Astrocyte (in vitro differentiated cells and primary cell): ENCODE measurements at regions not wholly inside any gene's neighbourhood (a gene's known extent, or its start where the extent isn't known, plus 50 kb on each side); places are given as distances from the start of the nearest gene placed in this dataset.

Experiments used
- DNase-seq: peaks from one replicate; pipeline ENCODE4 v3.0.0-alpha.2; 2010; ENCODE audit warnings: low read depth
- FAIRE-seq: peaks from 2 replicates; lab custom pipeline; 2011; peaks lifted over from hg19 to GRCh38; lab: Jason Lieb, UNC
- H2AFZ ChIP-seq: 2 replicates; pipeline ENCODE4 v1.6.0; 2012; ENCODE audit warnings: low read depth, low read length, inconsistent platforms
- H3K27ac ChIP-seq: 2 replicates; pipeline ENCODE4 v1.5.1; 2011; ENCODE audit warnings: low read depth, low read length, inconsistent platforms
- H3K27me3 ChIP-seq: 2 replicates; pipeline ENCODE4 v1.6.0; 2011; ENCODE audit warnings: low read length, inconsistent platforms; ENCODE audit not compliant: insufficient read depth
- H3K36me3 ChIP-seq: 2 replicates; pipeline ENCODE4 v1.5.1; 2011; ENCODE audit warnings: low read length, inconsistent platforms; ENCODE audit not compliant: insufficient read depth
- H3K4me1 ChIP-seq: 2 replicates; pipeline ENCODE4 v1.5.1; 2011; ENCODE audit warnings: low read length, inconsistent platforms; ENCODE audit not compliant: insufficient read depth
- H3K4me2 ChIP-seq: 2 replicates; pipeline ENCODE4 v1.6.0; 2012; ENCODE audit warnings: low read length, inconsistent platforms
- H3K4me3 ChIP-seq: 2 replicates; pipeline ENCODE4 v1.5.1; 2011; ENCODE audit warnings: low read depth, mild to moderate bottlenecking, low read length, inconsistent platforms; ENCODE audit not compliant: insufficient read depth
- H3K79me2 ChIP-seq: 2 replicates; pipeline ENCODE4 v1.6.0; 2012; ENCODE audit warnings: mild to moderate bottlenecking, low read length, inconsistent platforms; ENCODE audit not compliant: insufficient read depth
- H3K9ac ChIP-seq: 2 replicates; pipeline ENCODE4 v1.6.0; 2012; ENCODE audit warnings: mild to moderate bottlenecking, low read length, inconsistent platforms
- H3K9me3 ChIP-seq: 2 replicates; pipeline ENCODE4 v1.5.1; 2012; ENCODE audit warnings: low read depth, mild to moderate bottlenecking, low read length, inconsistent platforms; ENCODE audit not compliant: insufficient read depth
- H4K20me1 ChIP-seq: 2 replicates; pipeline ENCODE4 v1.6.0; 2012; ENCODE audit warnings: low read length, inconsistent platforms; ENCODE audit not compliant: insufficient read depth
- H3K27ac Mint-ChIP-seq: one replicate; pipeline ENCODE4 v1.8.0; 2021; ENCODE audit warnings: mild to moderate bottlenecking, mixed read lengths; ENCODE audit not compliant: unreplicated experiment
- H3K27me3 Mint-ChIP-seq: one replicate; pipeline ENCODE4 v1.8.0; 2021; ENCODE audit warnings: low read depth, mixed read lengths; ENCODE audit not compliant: unreplicated experiment
- H3K36me3 Mint-ChIP-seq: one replicate; pipeline ENCODE4 v1.8.0; 2021; ENCODE audit warnings: low read depth, mixed read lengths; ENCODE audit not compliant: unreplicated experiment
- H3K4me1 Mint-ChIP-seq: one replicate; pipeline ENCODE4 v1.8.0; 2021; ENCODE audit warnings: low read depth, mixed read lengths; ENCODE audit not compliant: unreplicated experiment
- H3K4me3 Mint-ChIP-seq: one replicate; pipeline ENCODE4 v1.8.0; 2021; ENCODE audit warnings: mild to moderate bottlenecking, moderate library complexity, mixed read lengths; ENCODE audit not compliant: unreplicated experiment
- H3K9me3 Mint-ChIP-seq: one replicate; pipeline ENCODE4 v1.8.0; 2021; ENCODE audit warnings: mild to moderate bottlenecking, mixed read lengths; ENCODE audit not compliant: unreplicated experiment
- EZH2 ChIP-seq: IDR thresholded peaks from 2 replicates; pipeline ENCODE4 v1.6.1; 2012; ENCODE audit warnings: mild to moderate bottlenecking, low read length, inconsistent platforms; ENCODE audit not compliant: insufficient read depth
- TF ChIP-seq, protein P1 (sequence below): IDR thresholded peaks from 2 replicates; pipeline ENCODE4 v1.5.1; 2011; ENCODE audit warnings: low read depth, mild to moderate bottlenecking, inconsistent platforms, low read length, moderate library complexity; ENCODE audit not compliant: insufficient read depth

DNA sequence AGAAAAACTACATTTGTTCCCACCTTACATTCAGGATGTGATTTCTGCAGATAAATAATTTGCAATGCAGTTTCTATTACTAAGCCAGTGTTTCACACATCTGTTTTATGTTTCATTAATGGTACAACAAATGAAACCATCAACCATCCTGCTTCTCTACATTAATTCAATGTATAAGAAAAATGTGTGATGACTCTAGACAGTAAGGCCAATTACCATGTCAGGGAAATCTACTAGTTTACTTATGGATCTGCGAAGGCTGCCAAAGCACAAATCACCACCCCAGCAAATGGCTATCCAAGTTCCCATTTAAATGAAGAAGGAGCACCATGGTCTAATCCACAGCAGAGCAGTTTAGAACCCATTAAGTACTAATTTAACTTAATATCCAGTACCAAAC, 50.1 kb upstream of the NCAM1 start:
- H4K20me1 ChIP-seq: no peaks in the 10 kb centered on the region
- no peak overlapping the region for H3K4me2 ChIP-seq
- no peaks in the 10 kb centered on the region for H3K9me3 Mint-ChIP-seq
- H3K36me3 ChIP-seq: no peaks in the 10 kb centered on the region
- peaks cover 7% of the 10 kb centered on the region for H3K27me3 ChIP-seq
- TF ChIP-seq EZH2: no peak
- TF ChIP-seq, protein P1, sequence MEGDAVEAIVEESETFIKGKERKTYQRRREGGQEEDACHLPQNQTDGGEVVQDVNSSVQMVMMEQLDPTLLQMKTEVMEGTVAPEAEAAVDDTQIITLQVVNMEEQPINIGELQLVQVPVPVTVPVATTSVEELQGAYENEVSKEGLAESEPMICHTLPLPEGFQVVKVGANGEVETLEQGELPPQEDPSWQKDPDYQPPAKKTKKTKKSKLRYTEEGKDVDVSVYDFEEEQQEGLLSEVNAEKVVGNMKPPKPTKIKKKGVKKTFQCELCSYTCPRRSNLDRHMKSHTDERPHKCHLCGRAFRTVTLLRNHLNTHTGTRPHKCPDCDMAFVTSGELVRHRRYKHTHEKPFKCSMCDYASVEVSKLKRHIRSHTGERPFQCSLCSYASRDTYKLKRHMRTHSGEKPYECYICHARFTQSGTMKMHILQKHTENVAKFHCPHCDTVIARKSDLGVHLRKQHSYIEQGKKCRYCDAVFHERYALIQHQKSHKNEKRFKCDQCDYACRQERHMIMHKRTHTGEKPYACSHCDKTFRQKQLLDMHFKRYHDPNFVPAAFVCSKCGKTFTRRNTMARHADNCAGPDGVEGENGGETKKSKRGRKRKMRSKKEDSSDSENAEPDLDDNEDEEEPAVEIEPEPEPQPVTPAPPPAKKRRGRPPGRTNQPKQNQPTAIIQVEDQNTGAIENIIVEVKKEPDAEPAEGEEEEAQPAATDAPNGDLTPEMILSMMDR: no peak
- no peaks in the 10 kb centered on the region for H3K36me3 Mint-ChIP-seq
- DNase-seq (no peak), FAIRE-seq (no peak)
- no peak overlapping the region for H3K4me3 ChIP-seq
- H3K27ac Mint-ChIP-seq: no peak overlapping the region
- no peak overlapping the region for H2AFZ ChIP-seq
- H3K9me3 ChIP-seq: no peaks in the 10 kb centered on the region
- H3K4me1 Mint-ChIP-seq: no peaks in the 10 kb centered on the region
- no peak overlapping the region for H3K9ac ChIP-seq
- H3K79me2 ChIP-seq: no peaks in the 10 kb centered on the region
- no peak overlapping the region for H3K27ac ChIP-seq
- no peaks in the 10 kb centered on the region for H3K4me1 ChIP-seq
- H3K4me3 Mint-ChIP-seq: no peak overlapping the region
- H3K27me3 Mint-ChIP-seq: peaks cover 29% of the 10 kb centered on the region
